ENCODE measurements at regions not wholly inside any gene's neighbourhood (a gene's known extent, or its start where the extent isn't known, plus 50 kb on each side); places are given as distances from the start of the nearest gene placed in this dataset.

- TF ChIP-seq CTCF (IDR thresholded peaks at IDR 0.05; ENCODE audit: borderline replicate concordance, extremely low read depth, low read length, poor library complexity, severe bottlenecking) (no peak), EZH2 (IDR thresholded peaks at IDR 0.05; ENCODE audit: borderline replicate concordance, low read depth, low read length, severe bottlenecking) (no peak)
- no peaks in the 10 kb centered on the region for H3K27me3 ChIP-seq (ENCODE audit: insufficient read depth, low read length, poor library complexity)
- H3K4me2 ChIP-seq (ENCODE audit: insufficient read depth, low read length), result no peak overlapping the region
- H4K20me1 ChIP-seq (ENCODE audit: insufficient read depth, low read length), result no peaks in the 10 kb centered on the region
- H3K36me3 ChIP-seq (ENCODE audit: insufficient read depth, low read length), result no peaks in the 10 kb centered on the region
- H3K9me3 ChIP-seq (ENCODE audit: insufficient read depth, low read length, severe bottlenecking), result no peaks in the 10 kb centered on the region
- no peak overlapping the region for H2AFZ ChIP-seq (ENCODE audit: low read depth, low read length)
- no peaks in the 10 kb centered on the region for H3K79me2 ChIP-seq (ENCODE audit: insufficient read depth, low read length)
- no peak overlapping the region for H3K9ac ChIP-seq (ENCODE audit: low read depth, low read length)
- ATAC-seq (ENCODE audit: insufficient read depth, low read depth) (no peak), DNase-seq (no peak)
- H3K4me1 ChIP-seq (ENCODE audit: insufficient read depth, low read length), result no peaks in the 10 kb centered on the region
- H3K27ac ChIP-seq (ENCODE audit: low read length), result no peak overlapping the region
- H3K4me3 ChIP-seq (ENCODE audit: low read depth in 1 of 2, low read length in 2 of 2), result no peak overlapping the region
These were observed 881.0 kb downstream of the AMY1C start for GRCh38 chr1:104630567-104631149.

- Histone ChIP-seq H3K36me3 (ENCODE audit: insufficient read depth, low read length) (no peaks in the 10 kb centered on the region), H3K27ac (ENCODE audit: low read length) (no peak overlapping the region), H4K20me1 (ENCODE audit: insufficient read depth, low read length) (no peaks in the 10 kb centered on the region), H3K27me3 (ENCODE audit: insufficient read depth, low read length, poor library complexity) (no peaks in the 10 kb centered on the region), H2AFZ (ENCODE audit: low read depth, low read length) (no peak overlapping the region), H3K4me1 (ENCODE audit: insufficient read depth, low read length) (no peaks in the 10 kb centered on the region), H3K79me2 (ENCODE audit: insufficient read depth, low read length) (no peaks in the 10 kb centered on the region), H3K4me3 (ENCODE audit: low read depth in 1 of 2, low read length in 2 of 2) (no peak overlapping the region), H3K4me2 (ENCODE audit: insufficient read depth, low read length) (no peak overlapping the region), H3K9ac (ENCODE audit: low read depth, low read length) (no peak overlapping the region), H3K9me3 (ENCODE audit: insufficient read depth, low read length, severe bottlenecking) (no peaks in the 10 kb centered on the region)
- DNase-seq (no peak), ATAC-seq (ENCODE audit: insufficient read depth, low read depth) (no peak)
- TF ChIP-seq EZH2 (IDR thresholded peaks at IDR 0.05; ENCODE audit: borderline replicate concordance, low read depth, low read length, severe bottlenecking) (no peak), CTCF (IDR thresholded peaks at IDR 0.05; ENCODE audit: borderline replicate concordance, extremely low read depth, low read length, poor library complexity, severe bottlenecking) (no peak)
These were observed 886.9 kb downstream of the AMY1C start for GRCh38 chr1:104636581-104636980.

GRCh38 chr1:104646233-104646632, 896.5 kb downstream of the AMY1C start:
- H3K27ac ChIP-seq (ENCODE audit: low read length), result no peak overlapping the region
- no peak overlapping the region for H3K4me2 ChIP-seq (ENCODE audit: insufficient read depth, low read length)
- H2AFZ ChIP-seq (ENCODE audit: low read depth, low read length), result no peak overlapping the region
- DNase-seq (no peak), ATAC-seq (ENCODE audit: insufficient read depth, low read depth) (no peak)
- H3K4me3 ChIP-seq (ENCODE audit: low read depth in 1 of 2, low read length in 2 of 2), result no peak overlapping the region
- H3K9ac ChIP-seq (ENCODE audit: low read depth, low read length), result no peak overlapping the region
- H3K27me3 ChIP-seq (ENCODE audit: insufficient read depth, low read length, poor library complexity), result no peaks in the 10 kb centered on the region
- TF ChIP-seq EZH2 (IDR thresholded peaks at IDR 0.05; ENCODE audit: borderline replicate concordance, low read depth, low read length, severe bottlenecking) (no peak), CTCF (IDR thresholded peaks at IDR 0.05; ENCODE audit: borderline replicate concordance, extremely low read depth, low read length, poor library complexity, severe bottlenecking) (no peak)
- H3K36me3 ChIP-seq (ENCODE audit: insufficient read depth, low read length), result no peaks in the 10 kb centered on the region
- H4K20me1 ChIP-seq (ENCODE audit: insufficient read depth, low read length), result no peaks in the 10 kb centered on the region
- H3K79me2 ChIP-seq (ENCODE audit: insufficient read depth, low read length), result no peaks in the 10 kb centered on the region
- no peaks in the 10 kb centered on the region for H3K4me1 ChIP-seq (ENCODE audit: insufficient read depth, low read length)
- H3K9me3 ChIP-seq (ENCODE audit: insufficient read depth, low read length, severe bottlenecking), result no peaks in the 10 kb centered on the region
